ENCODE measurements at regions not wholly inside any gene's neighbourhood (a gene's known extent, or its start where the extent isn't known, plus 50 kb on each side); places are given as distances from the start of the nearest gene placed in this dataset.

DNA sequence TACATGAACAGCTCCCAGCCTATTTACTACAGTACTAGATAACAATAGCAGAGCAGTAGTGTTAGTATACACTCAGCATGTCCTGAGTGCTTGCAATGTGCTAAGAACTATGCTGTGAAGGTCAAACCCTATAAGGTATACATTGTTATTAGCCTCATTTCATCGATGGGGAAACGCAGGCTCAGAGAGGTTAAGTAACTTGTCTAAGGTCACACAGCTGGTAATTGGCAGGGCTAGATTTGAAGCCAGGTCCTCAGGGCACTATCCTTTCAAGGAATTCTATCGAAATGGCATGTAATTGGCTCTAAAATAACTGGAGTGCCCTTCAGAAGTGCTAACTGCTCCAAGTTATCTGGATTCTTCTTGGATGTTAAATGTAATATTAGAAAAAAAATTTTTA lies 295.6 kb downstream of the ZNF536 start (continued):
- TF ChIP-seq, protein P1, sequence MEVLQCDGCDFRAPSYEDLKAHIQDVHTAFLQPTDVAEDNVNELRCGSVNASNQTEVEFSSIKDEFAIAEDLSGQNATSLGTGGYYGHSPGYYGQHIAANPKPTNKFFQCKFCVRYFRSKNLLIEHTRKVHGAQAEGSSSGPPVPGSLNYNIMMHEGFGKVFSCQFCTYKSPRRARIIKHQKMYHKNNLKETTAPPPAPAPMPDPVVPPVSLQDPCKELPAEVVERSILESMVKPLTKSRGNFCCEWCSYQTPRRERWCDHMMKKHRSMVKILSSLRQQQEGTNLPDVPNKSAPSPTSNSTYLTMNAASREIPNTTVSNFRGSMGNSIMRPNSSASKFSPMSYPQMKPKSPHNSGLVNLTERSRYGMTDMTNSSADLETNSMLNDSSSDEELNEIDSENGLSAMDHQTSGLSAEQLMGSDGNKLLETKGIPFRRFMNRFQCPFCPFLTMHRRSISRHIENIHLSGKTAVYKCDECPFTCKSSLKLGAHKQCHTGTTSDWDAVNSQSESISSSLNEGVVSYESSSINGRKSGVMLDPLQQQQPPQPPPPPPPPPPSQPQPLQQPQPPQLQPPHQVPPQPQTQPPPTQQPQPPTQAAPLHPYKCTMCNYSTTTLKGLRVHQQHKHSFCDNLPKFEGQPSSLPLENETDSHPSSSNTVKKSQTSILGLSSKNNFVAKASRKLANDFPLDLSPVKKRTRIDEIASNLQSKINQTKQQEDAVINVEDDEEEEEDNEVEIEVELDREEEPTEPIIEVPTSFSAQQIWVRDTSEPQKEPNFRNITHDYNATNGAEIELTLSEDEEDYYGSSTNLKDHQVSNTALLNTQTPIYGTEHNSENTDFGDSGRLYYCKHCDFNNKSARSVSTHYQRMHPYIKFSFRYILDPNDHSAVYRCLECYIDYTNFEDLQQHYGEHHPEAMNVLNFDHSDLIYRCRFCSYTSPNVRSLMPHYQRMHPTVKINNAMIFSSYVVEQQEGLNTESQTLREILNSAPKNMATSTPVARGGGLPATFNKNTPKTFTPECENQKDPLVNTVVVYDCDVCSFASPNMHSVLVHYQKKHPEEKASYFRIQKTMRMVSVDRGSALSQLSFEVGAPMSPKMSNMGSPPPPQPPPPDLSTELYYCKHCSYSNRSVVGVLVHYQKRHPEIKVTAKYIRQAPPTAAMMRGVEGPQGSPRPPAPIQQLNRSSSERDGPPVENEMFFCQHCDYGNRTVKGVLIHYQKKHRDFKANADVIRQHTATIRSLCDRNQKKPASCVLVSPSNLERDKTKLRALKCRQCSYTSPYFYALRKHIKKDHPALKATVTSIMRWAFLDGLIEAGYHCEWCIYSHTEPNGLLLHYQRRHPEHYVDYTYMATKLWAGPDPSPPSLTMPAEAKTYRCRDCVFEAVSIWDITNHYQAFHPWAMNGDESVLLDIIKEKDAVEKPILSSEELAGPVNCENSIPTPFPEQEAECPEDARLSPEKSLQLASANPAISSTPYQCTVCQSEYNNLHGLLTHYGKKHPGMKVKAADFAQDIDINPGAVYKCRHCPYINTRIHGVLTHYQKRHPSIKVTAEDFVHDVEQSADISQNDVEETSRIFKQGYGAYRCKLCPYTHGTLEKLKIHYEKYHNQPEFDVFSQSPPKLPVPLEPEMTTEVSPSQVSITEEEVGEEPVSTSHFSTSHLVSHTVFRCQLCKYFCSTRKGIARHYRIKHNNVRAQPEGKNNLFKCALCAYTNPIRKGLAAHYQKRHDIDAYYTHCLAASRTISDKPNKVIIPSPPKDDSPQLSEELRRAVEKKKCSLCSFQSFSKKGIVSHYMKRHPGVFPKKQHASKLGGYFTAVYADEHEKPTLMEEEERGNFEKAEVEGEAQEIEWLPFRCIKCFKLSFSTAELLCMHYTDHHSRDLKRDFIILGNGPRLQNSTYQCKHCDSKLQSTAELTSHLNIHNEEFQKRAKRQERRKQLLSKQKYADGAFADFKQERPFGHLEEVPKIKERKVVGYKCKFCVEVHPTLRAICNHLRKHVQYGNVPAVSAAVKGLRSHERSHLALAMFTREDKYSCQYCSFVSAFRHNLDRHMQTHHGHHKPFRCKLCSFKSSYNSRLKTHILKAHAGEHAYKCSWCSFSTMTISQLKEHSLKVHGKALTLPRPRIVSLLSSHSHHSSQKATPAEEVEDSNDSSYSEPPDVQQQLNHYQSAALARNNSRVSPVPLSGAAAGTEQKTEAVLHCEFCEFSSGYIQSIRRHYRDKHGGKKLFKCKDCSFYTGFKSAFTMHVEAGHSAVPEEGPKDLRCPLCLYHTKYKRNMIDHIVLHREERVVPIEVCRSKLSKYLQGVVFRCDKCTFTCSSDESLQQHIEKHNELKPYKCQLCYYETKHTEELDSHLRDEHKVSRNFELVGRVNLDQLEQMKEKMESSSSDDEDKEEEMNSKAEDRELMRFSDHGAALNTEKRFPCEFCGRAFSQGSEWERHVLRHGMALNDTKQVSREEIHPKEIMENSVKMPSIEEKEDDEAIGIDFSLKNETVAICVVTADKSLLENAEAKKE (CRISPR knock-in tag; IDR thresholded peaks at IDR 0.05), result no peak
- no peak for TF ChIP-seq STAT1 (IDR thresholded peaks at IDR 0.05; ENCODE audit: unreplicated experiment)
- TF ChIP-seq, protein P2, sequence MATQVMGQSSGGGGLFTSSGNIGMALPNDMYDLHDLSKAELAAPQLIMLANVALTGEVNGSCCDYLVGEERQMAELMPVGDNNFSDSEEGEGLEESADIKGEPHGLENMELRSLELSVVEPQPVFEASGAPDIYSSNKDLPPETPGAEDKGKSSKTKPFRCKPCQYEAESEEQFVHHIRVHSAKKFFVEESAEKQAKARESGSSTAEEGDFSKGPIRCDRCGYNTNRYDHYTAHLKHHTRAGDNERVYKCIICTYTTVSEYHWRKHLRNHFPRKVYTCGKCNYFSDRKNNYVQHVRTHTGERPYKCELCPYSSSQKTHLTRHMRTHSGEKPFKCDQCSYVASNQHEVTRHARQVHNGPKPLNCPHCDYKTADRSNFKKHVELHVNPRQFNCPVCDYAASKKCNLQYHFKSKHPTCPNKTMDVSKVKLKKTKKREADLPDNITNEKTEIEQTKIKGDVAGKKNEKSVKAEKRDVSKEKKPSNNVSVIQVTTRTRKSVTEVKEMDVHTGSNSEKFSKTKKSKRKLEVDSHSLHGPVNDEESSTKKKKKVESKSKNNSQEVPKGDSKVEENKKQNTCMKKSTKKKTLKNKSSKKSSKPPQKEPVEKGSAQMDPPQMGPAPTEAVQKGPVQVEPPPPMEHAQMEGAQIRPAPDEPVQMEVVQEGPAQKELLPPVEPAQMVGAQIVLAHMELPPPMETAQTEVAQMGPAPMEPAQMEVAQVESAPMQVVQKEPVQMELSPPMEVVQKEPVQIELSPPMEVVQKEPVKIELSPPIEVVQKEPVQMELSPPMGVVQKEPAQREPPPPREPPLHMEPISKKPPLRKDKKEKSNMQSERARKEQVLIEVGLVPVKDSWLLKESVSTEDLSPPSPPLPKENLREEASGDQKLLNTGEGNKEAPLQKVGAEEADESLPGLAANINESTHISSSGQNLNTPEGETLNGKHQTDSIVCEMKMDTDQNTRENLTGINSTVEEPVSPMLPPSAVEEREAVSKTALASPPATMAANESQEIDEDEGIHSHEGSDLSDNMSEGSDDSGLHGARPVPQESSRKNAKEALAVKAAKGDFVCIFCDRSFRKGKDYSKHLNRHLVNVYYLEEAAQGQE (IDR thresholded peaks at IDR 0.05; ENCODE audit: unreplicated experiment), result no peak

DNA sequence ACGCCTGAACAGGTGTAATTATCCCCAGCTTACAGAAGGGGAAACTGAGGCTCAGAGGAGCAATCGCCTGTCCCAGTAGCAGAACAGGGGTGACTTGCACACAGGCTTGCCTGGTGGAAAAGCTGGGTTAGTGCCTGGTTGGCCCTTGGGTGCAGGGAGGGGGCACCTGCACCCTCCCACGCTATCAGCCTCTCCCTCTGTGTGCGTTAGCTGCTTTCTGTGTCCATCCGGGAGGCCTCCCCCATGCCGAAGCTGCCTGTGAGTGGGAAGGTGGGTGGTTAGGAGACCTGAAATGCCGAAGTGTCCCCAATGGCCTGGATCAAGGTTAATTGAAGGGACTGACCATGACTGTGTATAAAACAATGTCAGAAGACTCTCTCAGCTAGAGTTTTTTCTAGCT lies 295.0 kb downstream of the ZNF536 start:
- Histone ChIP-seq H3K27ac (ENCODE audit: low read depth) (no peak overlapping the region), H2AFZ (no peak overlapping the region), H3K4me1 (ENCODE audit: insufficient read depth) (peaks cover 17% of the 10 kb centered on the region), H3F3A (replicated peaks; ENCODE audit: low read depth) (no peaks in the 10 kb centered on the region), H3K36me3 (ENCODE audit: insufficient read depth) (no peaks in the 10 kb centered on the region), H3K4me2 (no peak overlapping the region), H3K79me2 (replicated peaks; ENCODE audit: insufficient read depth) (no peaks in the 10 kb centered on the region), H3K4me3 (no peak overlapping the region), H3K9me2 (ENCODE audit: insufficient read depth) (no peaks in the 10 kb centered on the region), H3K27me3 (ENCODE audit: insufficient read depth) (no peaks in the 10 kb centered on the region), H4K20me1 (replicated peaks; ENCODE audit: insufficient read depth) (no peaks in the 10 kb centered on the region)
- Mint-ChIP-seq H3K27ac (no peak overlapping the region), H3K36me3 (ENCODE audit: low read depth) (no peaks in the 10 kb centered on the region), H3K4me1 (peaks cover 26% of the 10 kb centered on the region), H3K4me3 (no peak overlapping the region), H3K9me3 (no peaks in the 10 kb centered on the region), H3K27me3 (ENCODE audit: insufficient read depth, low read depth, poor library complexity) (peaks cover 11% of the 10 kb centered on the region)
- ATAC-seq (no peak), DNase-seq (ENCODE audit: low spot score) (no peak)
- TF ChIP-seq, protein P1 (CRISPR knock-in tag; IDR thresholded peaks at IDR 0.05), result no peak
- no peak for TF ChIP-seq EZH2phosphoT487 (IDR thresholded peaks at IDR 0.05; ENCODE audit: unreplicated experiment)
- TF ChIP-seq CREB1 (CRISPR knock-in tag; IDR thresholded peaks at IDR 0.05; ENCODE audit: low read depth), result no peak
- no peak for TF ChIP-seq POLR2AphosphoS5 (IDR thresholded peaks at IDR 0.05; ENCODE audit: low read depth)
- TF ChIP-seq ZNF331 (CRISPR knock-in tag; IDR thresholded peaks at IDR 0.05; ENCODE audit: low read depth), result no peak
